GM12891 (cell line): ENCODE measurements at regions not wholly inside any gene's neighbourhood (a gene's known extent, or its start where the extent isn't known, plus 50 kb on each side); places are given as distances from the start of the nearest gene placed in this dataset.
A peak's percentile ranks its signal among the peaks of the same experiment; 100 is the strongest.
"Not testable (repeated sequence)": the region's sequence is repeated elsewhere in the genome, so short reads cannot be mapped to it uniquely, and the experiment has no call there.

Source experiments
- DNase-seq: peaks from one replicate; pipeline ENCODE4 v3.0.0; 2011; ENCODE audit warnings: low spot score; ENCODE audit not compliant: insufficient read length
- FAIRE-seq: peaks from 2 replicates; lab custom pipeline; 2011; peaks lifted over from hg19 to GRCh38; lab: Jason Lieb, UNC
- PAX5 ChIP-seq: IDR thresholded peaks from 2 replicates; pipeline ENCODE4 v1.6.1; 2011; ENCODE audit warnings: low read length, moderate library complexity, mild to moderate bottlenecking; ENCODE audit not compliant: insufficient read depth, severe bottlenecking
- POLR2A ChIP-seq: IDR thresholded peaks from 2 replicates; pipeline ENCODE4 v1.6.1; 2011; ENCODE audit warnings: low read depth, low read length, control low read depth
- POLR2AphosphoS5 ChIP-seq: IDR thresholded peaks from 2 replicates; pipeline ENCODE4 v1.6.1; 2011; ENCODE audit warnings: low read depth, low read length, control low read depth
- POU2F2 ChIP-seq: IDR thresholded peaks from 2 replicates; pipeline ENCODE4 v1.6.1; 2011; ENCODE audit warnings: low read depth, mild to moderate bottlenecking, control low read depth, low read length, moderate library complexity
- SPI1 ChIP-seq: IDR thresholded peaks from 2 replicates; pipeline ENCODE4 v1.6.1; 2011; ENCODE audit warnings: low read depth, low read length, control low read depth
- TAF1 ChIP-seq: IDR thresholded peaks from 2 replicates; pipeline ENCODE4 v1.6.1; 2011; ENCODE audit warnings: low read depth, low read length, control low read depth

- FAIRE-seq = no peak
- DNase-seq = no peak
- TF ChIP-seq PAX5 = no peak
- no peak for TF ChIP-seq POU2F2
- TF ChIP-seq TAF1 = no peak
- no peak for TF ChIP-seq POLR2A
- no peak for TF ChIP-seq POLR2AphosphoS5
- no peak for TF ChIP-seq SPI1
Measured at GRCh38 chr1:102181341-102181740, 184.6 kb upstream of the OLFM3 start.

- no peak for FAIRE-seq
- no peak for DNase-seq
- TF ChIP-seq POLR2AphosphoS5 (no peak), POU2F2 (no peak)
Measured at GRCh38 chr1:102178480-102178879, 181.8 kb upstream of the OLFM3 start.

GRCh38 chr1:102174259-102174863, 177.6 kb upstream of the OLFM3 start:
- FAIRE-seq = peak; percentile 50
- no peak for TF ChIP-seq SPI1
- TF ChIP-seq POLR2A = no peak
- no peak for TF ChIP-seq POU2F2
- no peak for TF ChIP-seq PAX5
- TF ChIP-seq TAF1 = no peak
- DNase-seq = no peak

- DNase-seq (no peak), FAIRE-seq (no peak)
Measured at GRCh38 chr1:102172200-102172599, 175.5 kb upstream of the OLFM3 start.

GRCh38 chr1:102163799-102164198, 167.1 kb upstream of the OLFM3 start:
- TF ChIP-seq TAF1 (no peak), POLR2A (no peak), POU2F2 (no peak), POLR2AphosphoS5 (no peak), SPI1 (no peak), PAX5 (no peak)
- DNase-seq = no peak
- FAIRE-seq = no peak

More at GRCh38 chr1:102172200-102172599, 175.5 kb upstream of the OLFM3 start:
- no peak for TF ChIP-seq POU2F2

GRCh38 chr1:102151242-102151641, 154.5 kb upstream of the OLFM3 start:
- no peak for DNase-seq
- no peak for FAIRE-seq
- TF ChIP-seq TAF1 = no peak
- no peak for TF ChIP-seq POLR2A
- no peak for TF ChIP-seq POLR2AphosphoS5
- TF ChIP-seq PAX5 = no peak
- TF ChIP-seq POU2F2 = no peak
- TF ChIP-seq SPI1 = no peak

GRCh38 chr1:102120910-102121309, 124.2 kb upstream of the OLFM3 start:
- DNase-seq (no peak), FAIRE-seq (no peak)
- TF ChIP-seq POU2F2 (no peak), PAX5 (no peak), POLR2AphosphoS5 (no peak), SPI1 (no peak), POLR2A (no peak), TAF1 (no peak)

GRCh38 chr1:102118150-102118549, 121.4 kb upstream of the OLFM3 start:
- FAIRE-seq (no peak), DNase-seq (no peak)
- TF ChIP-seq POU2F2 (no peak), POLR2A (no peak)

- no peak for FAIRE-seq
- TF ChIP-seq TAF1 = no peak
Measured at GRCh38 chr1:102110586-102110985, 113.9 kb upstream of the OLFM3 start.

GRCh38 chr1:102109493-102109892, 112.8 kb upstream of the OLFM3 start:
- FAIRE-seq, DNase-seq: not testable (repeated sequence)

More at GRCh38 chr1:102110586-102110985, 113.9 kb upstream of the OLFM3 start:
- DNase-seq = no peak

GRCh38 chr1:102107441-102107840, 110.7 kb upstream of the OLFM3 start:
- TF ChIP-seq POLR2AphosphoS5 (no peak), PAX5 (no peak), TAF1 (no peak), POU2F2 (no peak), SPI1 (no peak), POLR2A (no peak)
- FAIRE-seq (no peak), DNase-seq (no peak)
